ENCODE measurements at regions not wholly inside any gene's neighbourhood (a gene's known extent, or its start where the extent isn't known, plus 50 kb on each side); places are given as distances from the start of the nearest gene placed in this dataset.

- TF ChIP-seq CTCF (IDR thresholded peaks at IDR 0.05), result no peak
- TF ChIP-seq POLR2A (IDR thresholded peaks at IDR 0.05), result no peak
- peak in 1 of 2 donors; percentile 47 for TF ChIP-seq EP300 (IDR thresholded peaks at IDR 0.05)
Observed at GRCh38 chr6:22147921-22148776, 148.7 kb downstream of the PRL start.
